ENCODE measurements at regions not wholly inside any gene's neighbourhood (a gene's known extent, or its start where the extent isn't known, plus 50 kb on each side); places are given as distances from the start of the nearest gene placed in this dataset.

DNA sequence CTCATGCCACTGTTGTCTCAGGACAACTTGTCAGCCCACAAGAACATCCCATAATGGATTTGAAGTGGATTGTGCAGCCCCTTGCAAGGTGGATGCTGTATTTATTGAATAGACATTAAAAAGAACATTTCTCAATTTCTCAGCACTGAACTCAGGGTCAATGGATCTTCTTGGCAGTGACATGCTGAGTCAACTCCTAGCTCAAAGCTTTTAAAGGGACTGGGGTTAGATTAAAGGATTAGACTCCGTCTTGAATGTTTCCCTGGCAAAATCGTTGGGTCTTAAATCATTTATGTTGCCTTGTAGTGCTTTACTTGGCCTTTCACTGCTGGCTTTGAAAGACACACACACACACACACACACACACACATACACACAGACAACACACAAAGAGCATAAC, 221.6 kb upstream of the PBX1 start:
- Histone ChIP-seq H3K36me3 (ENCODE audit: control insufficient read depth in 2 of 2, extremely low read depth in 1 of 2, insufficient read depth in 1 of 2, low read length in 1 of 2) (no peaks in the 10 kb centered on the region), H3K27me3 (replicated peaks in 1 of 2; ENCODE audit: control insufficient read depth in 2 of 2, extremely low read depth in 1 of 2, insufficient read depth in 2 of 2, low read length in 1 of 2) (no peaks in the 10 kb centered on the region), H3K27ac (ENCODE audit: low read length) (no peak overlapping the region), H3K9me3 (no peaks in the 10 kb centered on the region), H3K4me1 (ENCODE audit: control insufficient read depth in 1 of 2, extremely low read depth in 1 of 2, insufficient read depth in 2 of 2, low read length in 2 of 2) (no peaks in the 10 kb centered on the region), H3K4me3 (ENCODE audit: control insufficient read depth in 1 of 2, extremely low read depth in 1 of 2, low read length in 1 of 2) (no peak overlapping the region)
- Mint-ChIP-seq H3K4me3 (no peak overlapping the region), H3K27ac (no peak overlapping the region), H3K9me3 (peaks cover 11 to 18% (median 15%) of the 10 kb centered on the region in 3 donors), H3K27me3 (no peaks in the 10 kb centered on the region), H3K36me3 (no peaks in the 10 kb centered on the region), H3K4me1 (no peaks in the 10 kb centered on the region)
- CTCF ChIA-PET, result no interaction called here
- POLR2A ChIA-PET, result no interaction called here
- no peak for ATAC-seq (replicated peaks in 1 of 4)
- 63% methylated on average over 2 of the region's 2 CpGs for WGBS (ENCODE audit: insufficient coverage)
- DNase-seq, result no peak

DNA sequence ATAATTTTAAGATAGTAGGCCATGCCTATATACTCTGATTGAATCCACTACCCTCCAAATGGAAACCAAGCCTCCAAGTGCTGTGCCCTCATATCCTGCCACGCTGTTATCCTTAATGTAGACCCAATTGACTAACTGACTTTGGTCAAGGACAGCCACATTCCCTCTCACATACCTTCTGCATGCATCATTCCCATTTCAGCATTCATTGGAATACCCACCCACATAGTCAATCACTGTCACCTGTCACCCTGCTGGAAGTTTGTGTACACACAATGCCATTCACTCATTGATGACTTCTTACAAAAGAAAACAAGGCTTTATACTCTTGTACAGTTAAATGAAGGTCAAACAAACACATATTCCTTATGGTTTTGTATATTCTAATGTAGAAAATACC, 221.1 kb upstream of the PBX1 start:
- Mint-ChIP-seq H3K9me3 (peaks cover 12 to 18% (median 15%) of the 10 kb centered on the region in 3 donors), H3K4me1 (no peaks in the 10 kb centered on the region), H3K27ac (no peak overlapping the region), H3K27me3 (no peaks in the 10 kb centered on the region), H3K36me3 (no peaks in the 10 kb centered on the region), H3K4me3 (no peak overlapping the region)
- H3K9me3 ChIP-seq, result no peaks in the 10 kb centered on the region
- H3K27me3 ChIP-seq (replicated peaks in 1 of 2; ENCODE audit: control insufficient read depth in 2 of 2, extremely low read depth in 1 of 2, insufficient read depth in 2 of 2, low read length in 1 of 2), result no peaks in the 10 kb centered on the region
- no peaks in the 10 kb centered on the region for H3K4me1 ChIP-seq (ENCODE audit: control insufficient read depth in 1 of 2, extremely low read depth in 1 of 2, insufficient read depth in 2 of 2, low read length in 2 of 2)
- 75% methylated on average over 1 of the region's 1 CpG for WGBS (ENCODE audit: insufficient coverage)
- H3K36me3 ChIP-seq (ENCODE audit: control insufficient read depth in 2 of 2, extremely low read depth in 1 of 2, insufficient read depth in 1 of 2, low read length in 1 of 2), result no peaks in the 10 kb centered on the region
- H3K4me3 ChIP-seq (ENCODE audit: control insufficient read depth in 1 of 2, extremely low read depth in 1 of 2, low read length in 1 of 2), result no peak overlapping the region
- ChIA-PET POLR2A (no interaction called here), CTCF (no interaction called here)
- ATAC-seq (replicated peaks in 1 of 4), result no peak
- no peak for DNase-seq
- no peak overlapping the region for H3K27ac ChIP-seq (ENCODE audit: low read length)

DNA sequence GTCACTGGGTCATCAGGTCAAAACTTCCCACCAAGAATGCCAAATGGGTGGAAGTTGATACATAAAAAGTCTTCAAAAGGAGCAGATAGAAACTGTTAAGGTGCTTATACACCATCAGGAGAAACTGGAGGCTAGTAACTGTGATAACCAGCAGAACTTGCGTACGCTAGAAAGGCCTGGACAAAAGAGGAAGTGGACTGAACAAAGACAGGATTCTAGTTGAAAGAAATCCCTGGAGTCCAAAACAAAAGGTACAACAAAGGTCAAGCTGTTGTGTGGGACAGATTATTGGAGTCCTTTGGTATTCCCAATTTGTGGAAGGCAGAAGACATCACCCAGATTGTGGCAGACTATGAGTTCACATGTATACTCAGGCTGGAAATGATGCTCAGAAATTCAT, 215.8 kb upstream of the PBX1 start:
- Histone ChIP-seq H3K27me3 (replicated peaks in 1 of 2; ENCODE audit: control insufficient read depth in 2 of 2, extremely low read depth in 1 of 2, insufficient read depth in 2 of 2, low read length in 1 of 2) (no peaks in the 10 kb centered on the region), H3K27ac (ENCODE audit: low read length) (no peak overlapping the region), H3K4me3 (ENCODE audit: control insufficient read depth in 1 of 2, extremely low read depth in 1 of 2, low read length in 1 of 2) (no peak overlapping the region), H3K36me3 (ENCODE audit: control insufficient read depth in 2 of 2, extremely low read depth in 1 of 2, insufficient read depth in 1 of 2, low read length in 1 of 2) (no peaks in the 10 kb centered on the region), H3K4me1 (ENCODE audit: control insufficient read depth in 1 of 2, extremely low read depth in 1 of 2, insufficient read depth in 2 of 2, low read length in 2 of 2) (no peaks in the 10 kb centered on the region), H3K9me3 (peaks cover 6% of the 10 kb centered on the region)
- WGBS (ENCODE audit: insufficient coverage), result no CpG with 5 or more reads among the region's 2 CpGs
- peaks cover 19 to 39% (median 37%) of the 10 kb centered on the region in 3 donors for H3K9me3 Mint-ChIP-seq
- no peaks in the 10 kb centered on the region for H3K36me3 Mint-ChIP-seq
- H3K27ac Mint-ChIP-seq, result no peak overlapping the region
- ChIA-PET POLR2A (no interaction called here), CTCF (no interaction called here)
- ATAC-seq (replicated peaks in 1 of 4) (no peak), DNase-seq (no peak)
- H3K4me1 Mint-ChIP-seq, result no peaks in the 10 kb centered on the region
- H3K27me3 Mint-ChIP-seq, result no peaks in the 10 kb centered on the region
- H3K4me3 Mint-ChIP-seq, result no peak overlapping the region

- CTCF ChIA-PET, result no interaction called here
- no peak overlapping the region for H3K4me3 ChIP-seq (ENCODE audit: control insufficient read depth in 1 of 2, extremely low read depth in 1 of 2, low read length in 1 of 2)
- H3K9me3 ChIP-seq, result peaks cover 6% of the 10 kb centered on the region
- no peak for DNase-seq
- H3K9me3 Mint-ChIP-seq, result peaks cover 29 to 50% (median 31%) of the 10 kb centered on the region in 3 donors
- no peaks in the 10 kb centered on the region for H3K36me3 ChIP-seq (ENCODE audit: control insufficient read depth in 2 of 2, extremely low read depth in 1 of 2, insufficient read depth in 1 of 2, low read length in 1 of 2)
- POLR2A ChIA-PET, result no interaction called here
- no peak overlapping the region for H3K27ac ChIP-seq (ENCODE audit: low read length)
- ATAC-seq (replicated peaks in 1 of 4), result no peak
- no CpG with 5 or more reads among the region's 2 CpGs for WGBS (ENCODE audit: insufficient coverage)
- no peaks in the 10 kb centered on the region for H3K36me3 Mint-ChIP-seq
- no peaks in the 10 kb centered on the region for H3K27me3 Mint-ChIP-seq
- no peaks in the 10 kb centered on the region for H3K4me1 Mint-ChIP-seq
- no peaks in the 10 kb centered on the region for H3K27me3 ChIP-seq (replicated peaks in 1 of 2; ENCODE audit: control insufficient read depth in 2 of 2, extremely low read depth in 1 of 2, insufficient read depth in 2 of 2, low read length in 1 of 2)
- no peak overlapping the region for H3K27ac Mint-ChIP-seq
- H3K4me1 ChIP-seq (ENCODE audit: control insufficient read depth in 1 of 2, extremely low read depth in 1 of 2, insufficient read depth in 2 of 2, low read length in 2 of 2), result no peaks in the 10 kb centered on the region
- no peak overlapping the region for H3K4me3 Mint-ChIP-seq
Measured at GRCh38 chr1:164347980-164348379, 211.0 kb upstream of the PBX1 start.

DNA sequence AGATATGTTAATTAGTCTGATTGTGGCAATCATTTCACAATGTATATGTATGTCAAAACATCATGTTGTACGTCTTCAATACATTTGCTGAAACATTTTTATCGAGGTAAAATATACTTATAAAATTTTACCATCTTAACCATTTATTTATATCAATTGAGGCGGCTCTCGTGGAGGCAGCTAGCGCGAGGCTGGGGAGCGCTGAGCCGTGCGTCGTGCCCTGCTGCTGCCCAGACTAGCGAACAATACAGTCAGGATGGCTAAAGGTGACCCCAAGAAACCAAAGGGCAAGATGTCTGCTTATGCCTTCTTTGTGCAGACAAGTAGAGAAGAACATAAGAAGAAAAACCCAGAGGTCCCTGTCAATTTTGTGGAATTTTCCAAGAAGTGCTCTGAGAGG, 202.5 kb upstream of the PBX1 start:
- Mint-ChIP-seq H3K4me3 (no peak overlapping the region), H3K27me3 (no peaks in the 10 kb centered on the region), H3K27ac (no peak overlapping the region), H3K4me1 (no peaks in the 10 kb centered on the region), H3K36me3 (no peaks in the 10 kb centered on the region), H3K9me3 (peaks cover 9 to 18% (median 16%) of the 10 kb centered on the region in 3 donors)
- ATAC-seq (replicated peaks in 1 of 4), result no peak
- WGBS (ENCODE audit: insufficient coverage), result 100% methylated on average over 8 of the region's 11 CpGs
- no peaks in the 10 kb centered on the region for H3K36me3 ChIP-seq (ENCODE audit: control insufficient read depth in 2 of 2, extremely low read depth in 1 of 2, insufficient read depth in 1 of 2, low read length in 1 of 2)
- H3K27ac ChIP-seq (ENCODE audit: low read length), result no peak overlapping the region
- ChIA-PET CTCF (no interaction called here), POLR2A (no interaction called here)
- no peaks in the 10 kb centered on the region for H3K27me3 ChIP-seq (replicated peaks in 1 of 2; ENCODE audit: control insufficient read depth in 2 of 2, extremely low read depth in 1 of 2, insufficient read depth in 2 of 2, low read length in 1 of 2)
- H3K9me3 ChIP-seq, result no peaks in the 10 kb centered on the region
- H3K4me1 ChIP-seq (ENCODE audit: control insufficient read depth in 1 of 2, extremely low read depth in 1 of 2, insufficient read depth in 2 of 2, low read length in 2 of 2), result no peaks in the 10 kb centered on the region
- no peak for DNase-seq
- H3K4me3 ChIP-seq (ENCODE audit: control insufficient read depth in 1 of 2, extremely low read depth in 1 of 2, low read length in 1 of 2), result no peak overlapping the region

- H3K9me3 ChIP-seq, result no peaks in the 10 kb centered on the region
- no peaks in the 10 kb centered on the region for H3K36me3 ChIP-seq (ENCODE audit: control insufficient read depth in 2 of 2, extremely low read depth in 1 of 2, insufficient read depth in 1 of 2, low read length in 1 of 2)
- Mint-ChIP-seq H3K36me3 (no peaks in the 10 kb centered on the region), H3K4me1 (no peaks in the 10 kb centered on the region), H3K27me3 (no peaks in the 10 kb centered on the region), H3K4me3 (no peak overlapping the region), H3K27ac (no peak overlapping the region), H3K9me3 (peaks cover 15 to 30% (median 16%) of the 10 kb centered on the region in 3 donors)
- no peak for DNase-seq
- POLR2A ChIA-PET, result no interaction called here
- CTCF ChIA-PET, result no interaction called here
- no peaks in the 10 kb centered on the region for H3K27me3 ChIP-seq (replicated peaks in 1 of 2; ENCODE audit: control insufficient read depth in 2 of 2, extremely low read depth in 1 of 2, insufficient read depth in 2 of 2, low read length in 1 of 2)
- no peak for ATAC-seq (replicated peaks in 1 of 4)
- no peaks in the 10 kb centered on the region for H3K4me1 ChIP-seq (ENCODE audit: control insufficient read depth in 1 of 2, extremely low read depth in 1 of 2, insufficient read depth in 2 of 2, low read length in 2 of 2)
- H3K27ac ChIP-seq (ENCODE audit: low read length), result no peak overlapping the region
- no CpG with 5 or more reads among the region's 1 CpG for WGBS (ENCODE audit: insufficient coverage)
- no peak overlapping the region for H3K4me3 ChIP-seq (ENCODE audit: control insufficient read depth in 1 of 2, extremely low read depth in 1 of 2, low read length in 1 of 2)
Measured at GRCh38 chr1:164360265-164360664, 198.7 kb upstream of the PBX1 start.

DNA sequence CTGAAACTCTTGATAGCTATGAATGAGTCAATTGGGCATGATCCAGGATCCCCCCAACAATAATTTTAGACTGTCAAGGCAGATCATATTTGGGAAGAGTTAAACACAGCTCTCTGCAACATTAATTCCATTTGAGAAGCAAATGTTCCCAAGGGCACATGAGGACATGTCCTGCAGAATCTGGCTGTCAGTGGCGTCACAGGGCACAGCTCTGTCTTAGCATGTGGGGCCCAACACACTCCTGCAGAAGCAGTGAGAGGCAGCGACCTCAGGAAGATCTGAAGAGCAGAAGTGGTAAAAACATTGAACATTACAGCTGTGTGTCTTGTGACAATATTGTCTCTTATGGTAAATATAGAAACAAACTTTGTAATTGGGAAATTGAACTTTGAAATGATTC, 197.1 kb upstream of the PBX1 start:
- no peak overlapping the region for H3K4me3 ChIP-seq (ENCODE audit: control insufficient read depth in 1 of 2, extremely low read depth in 1 of 2, low read length in 1 of 2)
- no peaks in the 10 kb centered on the region for H3K36me3 Mint-ChIP-seq
- H3K27me3 Mint-ChIP-seq, result no peaks in the 10 kb centered on the region
- WGBS (ENCODE audit: insufficient coverage), result 92% methylated on average over 1 of the region's 2 CpGs
- no peak overlapping the region for H3K27ac Mint-ChIP-seq
- H3K4me1 ChIP-seq (ENCODE audit: control insufficient read depth in 1 of 2, extremely low read depth in 1 of 2, insufficient read depth in 2 of 2, low read length in 2 of 2), result no peaks in the 10 kb centered on the region
- H3K9me3 ChIP-seq, result no peaks in the 10 kb centered on the region
- ChIA-PET CTCF (no interaction called here), POLR2A (no interaction called here)
- no peak overlapping the region for H3K27ac ChIP-seq (ENCODE audit: low read length)
- peaks cover 13 to 36% (median 20%) of the 10 kb centered on the region in 3 donors for H3K9me3 Mint-ChIP-seq
- H3K4me3 Mint-ChIP-seq, result no peak overlapping the region
- no peaks in the 10 kb centered on the region for H3K4me1 Mint-ChIP-seq
- no peaks in the 10 kb centered on the region for H3K36me3 ChIP-seq (ENCODE audit: control insufficient read depth in 2 of 2, extremely low read depth in 1 of 2, insufficient read depth in 1 of 2, low read length in 1 of 2)
- DNase-seq, result no peak
- no peaks in the 10 kb centered on the region for H3K27me3 ChIP-seq (replicated peaks in 1 of 2; ENCODE audit: control insufficient read depth in 2 of 2, extremely low read depth in 1 of 2, insufficient read depth in 2 of 2, low read length in 1 of 2)
- no peak for ATAC-seq (replicated peaks in 1 of 4)
